Stimulated activated CD8-positive, alpha-beta memory T cell treated with anti-CD3 and anti-CD28 coated beads, Interleukin-7, amount 100 ng/mL, for 48 hours (primary cell): ENCODE measurements at regions not wholly inside any gene's neighbourhood (a gene's known extent, or its start where the extent isn't known, plus 50 kb on each side); places are given as distances from the start of the nearest gene placed in this dataset.

Experiments
- DNase-seq, 2 donors: peaks; one replicate each; pipeline ENCODE4 v3.0.0-alpha.2; 2020; ENCODE audit warnings: low read depth in 1 of 2; ENCODE audit errors: extremely low read depth in 1 of 2

DNA sequence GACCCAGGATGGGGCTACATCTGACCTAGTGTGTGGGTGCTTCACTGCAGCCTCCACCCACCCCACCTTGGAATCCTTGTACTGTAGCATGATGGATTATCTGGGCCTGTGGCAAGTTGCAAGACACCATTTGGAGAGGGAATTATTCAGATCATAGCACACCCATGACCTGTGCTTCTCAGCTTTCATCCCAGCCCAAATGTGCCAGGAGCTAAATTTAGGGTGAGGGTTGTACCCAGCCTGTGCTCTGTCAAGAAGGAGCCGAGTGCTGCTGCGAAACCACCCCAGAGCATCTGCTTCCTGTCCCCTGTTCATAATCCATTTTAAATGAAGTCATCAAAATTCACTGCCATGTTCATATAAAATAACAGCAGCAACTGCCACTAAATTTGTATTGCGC is 394.5 kb downstream of the SHANK2 start:
- no peak for DNase-seq

DNA sequence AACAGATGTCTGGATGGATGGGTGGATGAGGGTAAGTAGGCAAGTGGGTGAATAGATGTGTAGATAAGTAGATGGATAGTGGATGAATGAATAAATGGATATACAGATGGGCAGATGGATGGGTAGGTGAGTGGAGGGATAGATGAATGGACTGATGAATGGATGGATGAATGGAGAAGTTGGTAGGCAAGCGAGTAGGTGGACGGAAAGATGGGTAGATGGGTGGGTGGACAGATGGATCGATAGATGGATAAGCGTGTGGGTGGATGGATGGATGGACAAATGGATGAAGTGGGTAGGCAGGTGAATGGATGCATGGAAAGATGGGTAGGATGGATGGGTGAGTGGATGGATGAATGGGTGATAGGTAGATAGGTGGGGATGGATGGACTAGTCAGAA is 393.2 kb downstream of the SHANK2 start:
- DNase-seq: no peak

DNA sequence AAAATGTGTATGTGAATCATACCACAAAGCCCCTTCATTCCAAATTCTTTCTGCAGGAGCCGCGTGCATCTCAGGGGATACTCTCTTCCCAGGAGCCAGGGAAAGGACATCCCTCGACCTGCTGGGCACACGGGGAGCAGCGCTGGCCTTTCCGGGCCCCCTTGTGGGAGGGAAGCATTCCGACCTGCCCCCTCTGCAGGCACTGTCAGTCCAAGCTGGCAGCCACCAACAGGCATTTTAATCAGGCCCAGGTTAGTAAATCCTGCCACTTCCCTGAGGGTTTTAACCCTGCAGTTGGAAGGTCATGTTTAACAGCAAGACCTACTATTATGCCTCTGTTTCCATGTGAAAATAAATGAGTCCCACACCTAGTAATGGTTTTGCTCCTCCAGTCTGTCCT is 391.5 kb downstream of the SHANK2 start:
- no peak for DNase-seq

DNA sequence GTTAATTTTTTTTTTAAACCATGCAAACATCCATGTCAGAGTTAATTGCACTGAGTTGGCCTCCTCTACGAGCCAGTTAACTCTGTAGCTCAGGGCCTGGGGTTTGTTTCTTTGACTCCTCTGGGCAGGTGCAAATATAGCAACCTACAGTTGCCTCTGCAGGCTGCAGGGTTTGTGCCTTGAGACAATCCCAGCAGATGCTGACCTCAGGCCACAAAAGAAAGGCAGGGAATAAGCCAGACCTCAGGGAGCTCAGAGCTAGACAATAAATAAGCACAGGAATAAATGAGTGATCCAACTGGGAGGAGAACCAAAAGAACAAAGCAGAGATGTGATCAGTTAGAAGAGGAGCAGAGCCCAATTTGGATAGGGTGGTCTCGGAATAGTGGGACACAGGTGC is 390.8 kb downstream of the SHANK2 start:
- no peak for DNase-seq

DNA sequence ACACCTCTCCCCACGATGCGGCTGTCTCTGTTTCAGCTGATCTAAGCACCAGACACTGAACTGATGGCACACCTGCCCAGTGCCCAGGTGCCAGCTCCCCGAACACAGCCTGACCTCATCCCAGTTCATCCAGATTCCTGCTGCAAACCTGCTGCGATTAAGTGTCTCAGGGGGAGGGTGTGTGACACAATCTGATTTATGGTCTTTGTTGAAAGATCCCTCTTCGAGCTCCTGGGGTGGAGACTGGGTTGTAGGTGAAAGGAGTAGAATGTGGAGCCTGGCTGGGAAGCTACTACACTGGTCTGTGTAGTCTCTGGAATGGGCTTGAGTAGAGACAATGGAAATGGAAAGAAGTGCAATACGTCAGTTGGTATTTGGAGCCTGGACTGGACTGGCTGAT is 390.3 kb downstream of the SHANK2 start:
- DNase-seq: no peak

DNA sequence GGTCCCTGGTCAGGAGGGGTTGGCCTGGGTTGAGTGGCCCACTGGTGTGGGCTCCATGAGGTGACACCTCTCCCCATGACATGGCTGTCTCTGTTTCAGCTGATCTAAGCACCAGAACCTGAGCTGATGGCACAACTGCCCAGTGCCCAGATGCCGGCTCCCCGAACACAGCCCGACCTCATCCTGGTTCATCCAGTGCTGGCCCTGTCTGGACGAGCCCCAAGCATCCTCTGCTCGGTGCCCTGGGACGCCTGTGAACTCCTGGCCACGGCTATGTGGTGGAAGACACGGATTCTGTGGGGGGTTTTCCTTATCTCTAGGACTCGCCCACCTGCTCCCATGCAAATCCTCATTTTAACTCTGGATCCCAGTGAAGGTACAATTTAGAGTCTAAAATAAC is 389.2 kb downstream of the SHANK2 start:
- DNase-seq: no peak

DNA sequence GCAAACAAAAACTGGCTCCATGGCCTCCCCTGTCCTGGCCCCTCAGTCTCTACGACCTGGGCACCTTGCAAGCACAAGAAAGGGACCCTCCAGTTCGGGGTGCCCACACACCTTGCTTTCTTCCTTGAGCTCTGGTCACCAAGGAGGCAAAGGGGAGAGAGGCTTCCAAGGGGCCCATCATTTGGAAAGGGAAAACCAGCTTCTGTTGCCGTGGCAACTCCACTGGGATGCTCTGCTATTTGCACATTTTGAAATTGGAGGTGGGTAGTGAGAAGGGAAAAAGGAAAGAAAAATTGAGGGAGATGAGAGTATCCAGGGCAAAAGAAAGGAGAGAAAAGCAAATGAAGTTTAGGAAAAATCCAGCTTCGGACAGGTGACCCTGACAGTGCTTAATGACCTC is 388.4 kb downstream of the SHANK2 start:
- DNase-seq: no peak

DNA sequence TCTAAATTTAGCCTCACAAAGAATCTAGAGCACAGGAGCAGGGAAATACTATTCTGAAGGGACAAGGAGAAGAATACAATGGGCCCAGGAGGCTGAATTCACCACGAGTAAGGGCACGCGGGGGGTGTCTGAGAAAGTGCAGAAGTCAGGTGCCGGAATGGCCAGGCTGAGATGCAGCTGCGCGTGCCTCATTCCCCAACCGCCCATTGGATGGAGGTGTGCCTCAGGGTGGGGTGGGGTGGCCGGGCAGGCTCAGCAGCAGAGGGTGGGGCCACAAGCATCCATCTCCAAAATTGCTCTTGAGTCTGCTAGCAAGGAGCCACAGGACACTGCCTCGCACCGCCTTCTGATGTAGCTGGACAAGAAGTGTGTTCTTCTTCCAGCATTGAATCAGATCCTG is 387.0 kb downstream of the SHANK2 start:
- no peak for DNase-seq

DNA sequence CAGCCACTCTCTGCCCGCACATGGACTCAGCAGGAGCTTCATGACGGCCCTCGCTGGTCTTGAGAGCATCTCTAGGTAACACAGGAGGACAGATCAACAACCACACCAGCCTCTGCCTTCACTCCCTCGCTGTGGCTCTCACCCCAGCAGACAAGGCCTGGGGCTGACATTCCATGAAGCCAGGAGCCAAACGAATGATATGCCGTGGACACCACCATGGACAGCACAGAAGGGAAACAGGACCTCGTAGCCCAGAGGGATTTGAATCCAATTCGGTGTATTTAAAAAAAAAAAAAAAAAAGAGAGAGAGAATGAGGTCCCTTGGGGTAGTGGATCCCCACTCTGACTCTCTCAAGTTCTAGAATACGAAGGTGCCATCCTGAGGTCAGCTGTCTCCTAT is 385.5 kb downstream of the SHANK2 start:
- no peak for DNase-seq

DNA sequence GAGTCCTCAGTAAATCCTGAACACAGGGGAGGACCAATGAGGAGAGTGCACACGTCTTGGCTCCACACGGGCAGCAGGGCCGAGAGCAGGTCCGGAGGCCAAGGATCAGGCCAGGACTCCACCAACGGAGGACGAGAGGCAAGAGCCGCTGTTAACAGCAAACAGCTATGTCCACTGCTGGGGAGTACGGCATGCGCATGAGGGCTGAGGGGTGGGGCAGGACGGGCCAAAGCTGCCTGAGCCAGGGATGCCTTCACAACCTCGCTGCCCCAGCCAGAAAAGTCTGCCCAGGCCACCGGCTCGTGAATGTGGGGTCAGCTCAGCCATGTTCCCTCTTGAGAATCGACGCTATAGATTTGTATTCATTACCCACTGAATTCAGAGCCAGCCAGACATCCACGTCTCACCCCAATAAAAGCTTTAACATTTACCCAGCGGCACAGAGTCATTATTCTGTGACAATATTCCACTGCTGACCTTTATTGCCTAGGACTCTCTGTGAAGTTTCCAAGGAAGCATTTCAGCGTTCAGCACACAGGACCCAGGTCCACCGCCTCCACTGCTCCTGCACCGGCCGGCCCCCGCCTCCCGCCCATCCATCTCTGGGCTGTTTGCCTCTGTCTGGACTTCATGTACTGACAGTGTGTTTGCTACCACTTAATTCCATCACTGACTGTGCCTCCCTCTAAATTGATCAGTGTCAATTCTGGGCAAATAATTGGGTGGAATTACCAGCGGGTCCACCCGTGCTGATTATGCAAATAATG is 384.9 kb downstream of the SHANK2 start:
- no peak for DNase-seq

DNA sequence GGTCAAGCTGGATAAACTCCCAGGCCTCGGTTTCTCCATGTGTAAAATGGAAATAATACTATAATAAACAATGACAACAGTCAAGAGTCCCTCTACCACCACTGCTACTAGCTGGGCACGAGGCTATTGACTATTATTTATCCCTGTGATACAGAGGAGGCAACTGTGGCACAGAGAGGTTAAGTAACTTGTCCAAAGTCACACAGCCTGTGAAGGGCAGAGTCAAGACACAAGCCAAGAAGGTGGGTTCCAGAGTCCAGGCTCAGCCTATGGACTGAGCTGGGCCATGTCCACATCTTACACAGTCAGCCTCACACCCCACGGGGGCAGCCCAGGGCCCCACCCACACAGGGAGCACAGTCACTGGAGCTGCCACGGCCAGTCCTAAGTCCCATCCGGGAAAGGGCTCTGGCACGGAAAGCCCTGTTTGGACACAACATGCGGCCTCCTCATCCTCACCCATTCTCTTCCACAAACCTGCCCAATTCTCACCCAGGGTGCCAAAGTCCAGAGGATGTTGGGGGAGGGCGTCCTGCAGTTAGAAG is 384.0 kb downstream of the SHANK2 start:
- DNase-seq: no peak

DNA sequence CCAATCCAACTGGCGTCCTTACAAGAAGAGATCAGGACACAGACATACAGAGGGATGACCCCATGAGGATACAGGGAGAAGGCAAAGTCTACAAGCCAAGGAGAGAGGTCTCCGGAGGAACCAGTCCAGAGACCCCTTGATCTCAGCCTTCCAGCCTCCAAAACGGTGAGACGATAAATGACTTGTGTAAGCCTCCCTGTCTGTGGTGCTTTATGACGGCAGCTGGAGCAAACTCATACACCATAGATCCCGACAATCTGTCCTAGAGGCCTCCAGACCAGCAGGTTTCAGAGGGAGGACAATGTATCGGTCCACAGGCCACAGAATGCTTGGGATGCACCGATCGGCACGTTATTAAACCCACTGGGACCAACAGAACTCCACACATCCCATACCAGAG is 383.3 kb downstream of the SHANK2 start:
- no peak for DNase-seq

DNA sequence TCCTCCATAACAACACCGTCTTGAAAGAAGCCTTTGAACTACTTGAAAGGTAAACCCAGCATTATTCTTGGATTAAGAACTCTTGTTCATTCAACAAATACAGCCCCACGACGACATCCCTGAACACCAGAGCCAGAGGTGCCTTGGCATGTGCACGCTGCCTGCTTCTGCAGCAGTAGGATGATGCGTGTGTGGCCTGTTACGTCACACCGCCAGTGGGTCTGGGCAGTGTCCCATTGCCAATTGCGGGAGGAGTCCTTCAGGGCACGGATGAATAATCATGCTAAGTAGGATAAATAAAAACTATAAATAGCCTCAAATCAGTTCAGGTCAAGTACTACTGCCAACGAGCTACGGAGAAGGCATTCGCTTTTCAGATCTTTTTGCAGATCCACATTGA is 380.5 kb downstream of the SHANK2 start:
- DNase-seq: no peak

DNA sequence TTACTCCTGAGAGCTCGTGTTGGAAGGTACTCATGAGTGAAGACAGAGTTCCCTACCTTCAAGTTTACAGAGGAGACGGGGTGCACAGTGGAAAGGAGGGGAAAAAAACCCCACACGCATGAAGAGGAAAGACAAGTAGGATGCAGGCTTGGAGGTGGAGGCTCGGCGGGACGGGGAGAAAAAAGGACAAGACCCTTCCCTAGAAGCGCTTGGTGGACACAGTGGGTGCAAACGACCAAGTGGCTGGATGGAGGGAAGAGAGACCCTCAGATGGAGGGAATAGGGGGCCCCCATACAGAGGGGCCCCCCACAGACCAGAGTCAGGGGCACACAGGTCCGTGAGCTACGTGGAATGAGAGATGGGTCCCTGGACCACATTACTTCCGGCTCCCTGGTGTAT is 380.1 kb downstream of the SHANK2 start:
- no peak for DNase-seq

DNA sequence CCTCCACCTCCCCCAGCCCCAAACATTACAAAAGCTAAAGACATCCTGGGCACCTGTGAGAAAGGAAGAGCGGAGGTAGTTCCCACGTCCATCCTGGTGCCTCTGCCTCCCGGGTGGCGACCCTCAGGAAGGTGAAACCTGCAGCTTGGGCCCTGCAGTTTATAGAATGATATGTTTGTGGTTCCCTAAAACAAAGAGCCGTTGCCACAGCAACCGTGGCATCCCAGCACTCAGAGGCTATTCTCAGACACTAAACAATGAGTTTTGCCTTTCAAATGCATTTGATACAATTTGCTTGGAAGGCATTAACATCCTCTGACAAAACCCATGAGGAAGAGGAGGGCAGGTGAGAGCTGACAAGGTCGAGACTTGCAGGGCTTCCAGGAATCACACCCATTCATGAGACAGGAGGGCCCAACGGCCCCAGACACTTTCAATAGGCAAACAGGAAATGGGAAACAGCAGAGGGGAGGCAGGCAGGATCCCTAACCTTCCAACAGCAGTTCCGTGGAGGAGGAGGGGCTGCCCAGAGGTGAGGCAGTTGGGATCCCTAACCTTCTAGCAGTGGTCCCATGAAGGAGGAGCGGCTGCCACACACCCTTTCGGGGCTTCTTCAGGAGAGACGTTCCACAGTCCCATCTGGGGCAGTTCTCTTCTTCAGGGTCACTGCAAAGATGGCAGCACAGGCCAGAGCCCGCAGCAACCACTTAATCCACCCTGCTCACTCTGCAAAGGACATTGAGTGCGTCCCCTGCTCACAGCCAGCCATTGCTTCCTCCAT is 379.2 kb downstream of the SHANK2 start:
- no peak for DNase-seq

DNA sequence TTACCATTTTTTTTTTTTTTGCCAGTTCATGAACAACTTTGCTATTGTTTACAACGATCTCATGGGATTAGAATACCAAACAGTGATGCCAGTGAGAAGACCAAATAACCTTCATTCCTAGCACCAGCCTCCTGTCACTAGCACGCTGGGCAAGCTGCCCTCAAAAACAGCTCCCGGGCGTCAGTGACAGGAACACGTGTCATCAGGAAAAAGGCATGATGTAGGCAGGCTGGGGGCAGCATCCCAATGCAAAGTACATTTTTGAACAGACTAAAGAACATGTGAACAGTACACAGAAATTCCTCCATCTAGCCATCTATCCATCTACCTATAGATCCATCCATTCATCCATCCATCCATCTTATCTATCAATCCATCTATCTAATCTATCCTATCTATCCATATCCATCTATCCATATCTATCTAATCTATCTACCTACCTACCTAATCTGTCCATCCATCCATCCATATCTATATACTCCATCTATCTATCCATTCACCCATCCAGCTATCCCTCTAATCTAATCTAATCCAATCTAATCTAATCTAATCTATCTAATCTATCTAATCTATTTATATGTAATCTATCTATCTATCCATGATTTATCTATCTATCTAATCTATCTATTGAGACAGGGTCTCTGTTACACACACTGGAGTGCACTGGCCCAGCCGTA is 378.5 kb downstream of the SHANK2 start:
- no peak for DNase-seq

DNA sequence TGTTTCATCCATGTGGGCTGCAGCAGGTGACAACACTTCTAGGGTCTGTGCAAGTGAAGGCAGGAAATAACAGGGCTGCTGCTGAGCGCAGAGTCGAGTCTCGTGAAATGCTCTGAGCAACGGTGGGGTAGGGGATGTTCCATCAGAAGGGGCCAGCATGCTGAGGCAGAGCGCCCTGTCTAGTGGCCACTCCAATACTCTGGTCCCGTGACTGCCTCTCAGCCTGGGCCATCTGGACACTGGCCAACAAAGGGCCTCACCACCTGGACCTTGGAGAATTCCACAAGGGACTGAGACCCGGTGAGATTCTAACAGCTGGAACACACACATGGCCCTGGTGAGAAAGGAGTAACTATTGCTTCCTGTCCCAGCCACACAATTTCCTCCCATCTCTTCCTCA is 375.7 kb downstream of the SHANK2 start:
- no peak for DNase-seq

DNA sequence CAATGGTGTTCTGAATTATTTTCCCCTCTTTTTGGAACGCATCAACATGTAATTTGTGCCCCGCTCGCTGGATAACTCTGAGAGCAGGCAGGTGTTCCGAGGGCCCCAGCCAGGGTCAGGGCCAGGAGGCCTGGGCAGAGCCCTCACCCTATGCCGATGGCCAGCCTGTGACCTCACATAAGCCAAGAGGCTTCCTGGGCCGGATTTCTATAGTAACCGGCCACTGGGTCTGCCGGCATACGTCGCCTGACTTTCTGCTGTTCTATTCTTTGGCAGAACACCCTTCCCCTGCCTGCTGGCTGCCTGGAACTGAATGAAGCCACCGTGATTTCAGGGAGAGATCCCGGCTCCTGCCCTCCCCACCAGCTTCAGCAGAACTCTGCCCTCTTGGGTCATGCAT is 375.2 kb downstream of the SHANK2 start:
- DNase-seq: no peak

DNA sequence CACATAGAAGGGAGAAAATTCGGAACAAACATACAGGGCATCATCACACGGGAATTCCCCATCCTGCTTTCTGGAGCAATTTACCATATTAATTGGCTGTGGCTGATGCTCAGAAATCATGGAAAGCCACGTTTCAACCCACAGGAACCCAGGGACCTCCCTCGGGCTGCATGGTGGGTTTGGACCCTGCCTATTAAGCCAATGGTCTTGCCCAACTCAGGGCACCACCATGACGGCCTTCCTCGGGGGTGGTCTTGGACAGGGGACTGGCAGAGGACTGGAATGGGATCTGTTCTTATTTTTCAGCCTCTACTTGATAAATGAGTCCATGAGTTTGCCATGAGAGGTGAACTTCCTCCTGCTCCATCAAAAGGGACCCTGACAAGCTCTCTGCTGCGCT is 374.0 kb downstream of the SHANK2 start:
- DNase-seq: no peak

DNA sequence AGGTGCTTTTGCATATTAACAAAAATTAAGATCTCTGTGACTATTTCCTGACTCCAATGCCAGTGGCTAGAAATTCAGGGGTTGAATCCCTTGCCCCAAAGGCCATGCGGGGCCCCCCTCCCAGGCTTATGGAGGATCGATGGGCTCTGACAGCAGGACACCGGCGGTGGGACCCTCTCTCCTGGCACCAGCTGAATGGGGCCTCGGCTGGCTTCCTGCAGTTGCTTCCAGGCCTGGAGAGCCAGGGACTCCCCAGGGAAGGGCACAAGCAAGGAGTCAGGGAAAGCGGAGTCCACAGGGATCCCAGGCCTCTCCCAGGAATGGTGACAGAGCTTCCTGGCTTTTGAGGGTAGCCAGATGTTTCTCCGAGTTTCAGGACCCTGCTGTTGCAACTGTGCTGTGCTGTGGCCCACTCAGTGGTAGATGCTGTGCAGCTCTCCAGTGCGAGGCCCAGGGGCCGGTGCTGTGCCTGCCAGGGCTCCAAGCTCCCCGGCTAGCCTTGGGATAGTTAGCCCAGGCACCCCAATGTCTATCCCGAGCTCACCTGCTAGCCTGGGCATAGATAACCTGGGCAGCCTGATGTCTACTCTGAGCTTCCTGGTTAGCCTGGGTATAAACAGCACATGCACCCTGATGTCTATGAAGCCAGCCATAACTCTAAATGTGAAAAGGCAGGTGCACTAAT is 372.6 kb downstream of the SHANK2 start:
- DNase-seq: no peak

DNA sequence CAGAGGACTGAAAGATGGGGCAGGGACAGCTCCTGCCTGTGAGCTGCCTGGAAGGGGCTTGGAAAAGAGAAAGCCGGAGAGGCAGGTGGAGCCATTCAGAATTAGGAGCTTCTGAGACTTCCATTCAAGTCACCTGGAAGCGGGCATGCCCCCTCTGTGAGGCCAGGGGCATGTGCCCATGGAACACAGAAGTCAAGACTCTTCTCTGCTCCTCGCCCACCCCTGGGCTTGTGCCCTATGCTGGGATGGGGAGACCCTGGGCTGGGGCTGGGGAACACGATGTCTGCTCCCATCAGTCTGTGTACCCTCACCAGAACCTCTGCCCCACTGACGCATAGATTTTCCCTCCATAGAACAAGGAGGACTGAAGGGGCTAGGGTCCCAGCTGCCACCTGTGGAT is 372.0 kb downstream of the SHANK2 start:
- DNase-seq: no peak
